WTC11 (cell line): ENCODE measurements at regions not wholly inside any gene's neighbourhood (a gene's known extent, or its start where the extent isn't known, plus 50 kb on each side); places are given as distances from the start of the nearest gene placed in this dataset.

ENCODE experiments used
- CREB1 ChIP-seq: sonication (generic); formaldehyde crosslinking; IDR thresholded peaks from 2 replicates; pipeline ENCODE4 v1.8.0; 2023; ENCODE audit warnings: mild to moderate bottlenecking, missing genetic modification reagents
- CTCF ChIP-seq: fragments of 200-600 bp; IDR thresholded peaks from 2 replicates; pipeline ENCODE4 v1.8.0; 2022; ENCODE audit warnings: antibody characterized with exemption
- JAZF1 ChIP-seq: fragments of 250-450 bp; sonication (Bioruptor Pico); IDR thresholded peaks from 2 replicates; pipeline ENCODE4 v1.9.0; 2021; ENCODE audit warnings: moderate library complexity, mild to moderate bottlenecking, inconsistent platforms
- MXD4 ChIP-seq: fragments of 250-450 bp; sonication (Bioruptor Pico); IDR thresholded peaks from 2 replicates; pipeline ENCODE4 v1.8.0; 2021; ENCODE audit warnings: mild to moderate bottlenecking, moderate library complexity, borderline replicate concordance
- NFE2L1 ChIP-seq: sonication (generic); formaldehyde crosslinking; IDR thresholded peaks from 2 replicates; pipeline ENCODE4 v1.8.1; 2023; ENCODE audit warnings: missing genetic modification reagents
- NR1H2 ChIP-seq: sonication (generic); formaldehyde crosslinking; IDR thresholded peaks from 2 replicates; pipeline ENCODE4 v1.9.0; 2021; ENCODE audit warnings: mild to moderate bottlenecking, moderate library complexity, missing genetic modification reagents
- SP1 ChIP-seq: sonication (generic); formaldehyde crosslinking; conservative IDR thresholded peaks from 2 replicates; pipeline ENCODE4 v1.8.1; 2022; ENCODE audit warnings: missing genetic modification reagents
- STAT6 ChIP-seq: sonication (generic); formaldehyde crosslinking; conservative IDR thresholded peaks from 2 replicates; pipeline ENCODE4 v1.8.1; 2023; ENCODE audit warnings: mild to moderate bottlenecking, low read depth, missing genetic modification reagents, moderate library complexity
- ZNF317 ChIP-seq: sonication (generic); formaldehyde crosslinking; IDR thresholded peaks from 2 replicates; pipeline ENCODE4 v1.8.1; 2023; ENCODE audit warnings: low read depth, mild to moderate bottlenecking, moderate library complexity, missing genetic modification reagents, borderline replicate concordance
- ZSCAN18 ChIP-seq: fragments of 250-450 bp; sonication (Bioruptor Pico); IDR thresholded peaks from 2 replicates; pipeline ENCODE4 v2.1.2; 2022; ENCODE audit warnings: mild to moderate bottlenecking, moderate library complexity

GRCh38 chr18:5678779-5679406 is 135.1 kb upstream of the EPB41L3 start:
- TF ChIP-seq CTCF: no peak
- TF ChIP-seq ZSCAN18 (CRISPR knock-in tag): no peak
- TF ChIP-seq STAT6: no peak
- TF ChIP-seq JAZF1: no peak
- TF ChIP-seq MXD4 (CRISPR knock-in tag): no peak
- TF ChIP-seq ZNF317 (CRISPR knock-in tag): no peak
- TF ChIP-seq SP1 (CRISPR knock-in tag): no peak
- TF ChIP-seq NR1H2 (CRISPR knock-in tag): no peak
- no peak for TF ChIP-seq CREB1 (CRISPR knock-in tag)
- TF ChIP-seq NFE2L1 (CRISPR knock-in tag): no peak
